OCI-LY7 (cell line): ENCODE measurements at regions not wholly inside any gene's neighbourhood (a gene's known extent, or its start where the extent isn't known, plus 50 kb on each side); places are given as distances from the start of the nearest gene placed in this dataset.

Experiments used
- CTCF ChIP-seq: fragments of 200-600 bp; sonication (generic); conservative IDR thresholded peaks from 2 replicates; pipeline ENCODE4 v1.5.1; 2014; ENCODE audit warnings: mild to moderate bottlenecking, antibody characterized with exemption, low read length, moderate library complexity, mixed read lengths
- EZH2phosphoT487 ChIP-seq: fragments of 200-600 bp; sonication (generic); IDR thresholded peaks from 2 replicates; pipeline ENCODE4 v1.6.1; 2018; ENCODE audit warnings: low read depth, borderline replicate concordance, mild to moderate bottlenecking, mixed run types, antibody characterized with exemption, low read length, moderate library complexity, mixed read lengths

- TF ChIP-seq CTCF = no peak
- TF ChIP-seq EZH2phosphoT487 = no peak
These were observed 906.0 kb downstream of the VRK1 start for GRCh38 chr14:97703006-97703760.
